Superior temporal gyrus (tissue), 1 donor: ENCODE measurements at regions not wholly inside any gene's neighbourhood (a gene's known extent, or its start where the extent isn't known, plus 50 kb on each side); places are given as distances from the start of the nearest gene placed in this dataset.

Experiments used
- DNase-seq: peaks from one replicate; pipeline ENCODE4 v3.0.0-alpha.2; 2016; ENCODE audit errors: extremely low spot score

- DNase-seq = no peak
These were observed 367.1 kb downstream of the CDK5RAP2 start for GRCh38 chr9:120212853-120213200.

- DNase-seq = no peak
These were observed 367.7 kb downstream of the CDK5RAP2 start for GRCh38 chr9:120212153-120212852.

GRCh38 chr9:120210274-120210673, 369.7 kb downstream of the CDK5RAP2 start:
- DNase-seq = no peak

- no peak for DNase-seq
These were observed 376.9 kb downstream of the CDK5RAP2 start for GRCh38 chr9:120202856-120203654.

GRCh38 chr9:120198027-120198426, 381.9 kb downstream of the CDK5RAP2 start:
- no peak for DNase-seq

- no peak for DNase-seq
These were observed 382.4 kb downstream of the CDK5RAP2 start for GRCh38 chr9:120197605-120198004.

GRCh38 chr9:120191141-120191540, 388.8 kb downstream of the CDK5RAP2 start:
- no peak for DNase-seq

GRCh38 chr9:120187758-120188157, 392.2 kb downstream of the CDK5RAP2 start:
- no peak for DNase-seq

GRCh38 chr9:120186276-120186675, 393.7 kb downstream of the CDK5RAP2 start:
- DNase-seq = no peak

GRCh38 chr9:120184266-120184665, 395.7 kb downstream of the CDK5RAP2 start:
- no peak for DNase-seq

- no peak for DNase-seq
These were observed 396.4 kb downstream of the CDK5RAP2 start for GRCh38 chr9:120183615-120184014.

GRCh38 chr9:120182011-120182410, 398.0 kb downstream of the CDK5RAP2 start:
- DNase-seq = no peak

- DNase-seq = no peak
These were observed 402.8 kb downstream of the CDK5RAP2 start for GRCh38 chr9:120177121-120177520.

GRCh38 chr9:120175031-120175430, 404.9 kb downstream of the CDK5RAP2 start:
- DNase-seq = no peak

- no peak for DNase-seq
These were observed 418.2 kb downstream of the CDK5RAP2 start for GRCh38 chr9:120161776-120162175.

- DNase-seq = no peak
These were observed 421.7 kb downstream of the CDK5RAP2 start for GRCh38 chr9:120158221-120158620.

GRCh38 chr9:120156376-120156775, 423.6 kb downstream of the CDK5RAP2 start:
- DNase-seq = no peak

- DNase-seq = no peak
These were observed 426.7 kb downstream of the CDK5RAP2 start for GRCh38 chr9:120153258-120153657.

- no peak for DNase-seq
These were observed 427.7 kb downstream of the CDK5RAP2 start for GRCh38 chr9:120152295-120152694.

GRCh38 chr9:120151806-120152205, 428.2 kb downstream of the CDK5RAP2 start:
- no peak for DNase-seq

GRCh38 chr9:120151149-120151548, 428.8 kb downstream of the CDK5RAP2 start:
- no peak for DNase-seq

- no peak for DNase-seq
These were observed 441.0 kb downstream of the CDK5RAP2 start for GRCh38 chr9:120138955-120139354.

GRCh38 chr9:120137186-120137840, 442.7 kb downstream of the CDK5RAP2 start:
- no peak for DNase-seq
